Kasumi-1 (cell line): ENCODE measurements at regions not wholly inside any gene's neighbourhood (a gene's known extent, or its start where the extent isn't known, plus 50 kb on each side); places are given as distances from the start of the nearest gene placed in this dataset.

Experiments used
- DNase-seq, 2 experiments: peaks; one replicate each; lab custom pipeline; 2025; lab: John Stamatoyannopoulos, UW

- DNase-seq: no peak
These were observed 345.4 kb upstream of the EEF2KMT start for GRCh38 chr16:5442986-5443385.

- no peak for DNase-seq
These were observed 344.5 kb upstream of the EEF2KMT start for GRCh38 chr16:5442054-5442453.

DNA sequence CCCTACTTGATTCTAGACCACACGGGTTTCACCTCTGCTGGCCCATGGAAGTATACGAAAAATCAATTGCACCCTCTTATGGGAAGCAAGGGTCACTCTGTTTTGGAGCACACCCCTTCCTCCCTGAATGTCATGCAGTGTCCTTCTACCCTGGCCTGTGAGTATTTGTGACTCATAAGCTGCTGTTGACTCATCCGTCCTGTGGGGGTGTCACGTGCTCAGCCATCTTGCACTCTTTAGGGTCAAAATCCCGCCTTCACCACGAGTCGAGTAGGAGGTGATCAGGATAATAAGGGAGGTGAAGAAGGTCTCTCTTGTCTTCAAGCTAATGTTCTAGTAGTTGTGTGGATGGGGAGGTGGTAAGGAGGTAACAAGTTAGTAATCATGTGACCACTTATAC lies 341.0 kb upstream of the EEF2KMT start:
- no peak for DNase-seq

DNA sequence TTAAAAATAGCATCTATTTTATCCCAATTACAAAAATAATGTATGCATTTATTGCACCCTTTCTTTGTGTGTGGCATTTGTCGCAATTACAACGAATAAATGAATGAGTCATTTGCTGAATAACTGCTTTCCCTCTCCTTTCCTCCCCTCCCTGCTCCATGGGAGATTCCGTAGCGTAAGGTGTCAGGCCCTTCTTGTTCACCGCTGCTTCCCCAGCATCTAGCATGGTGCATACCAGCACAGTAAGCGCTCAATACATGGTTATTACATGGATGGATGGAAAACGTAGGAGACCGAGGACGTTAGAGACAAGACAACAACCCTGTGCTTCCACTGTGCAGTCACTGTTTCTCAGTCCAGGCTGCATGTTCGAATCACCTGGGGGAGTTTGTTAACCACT lies 336.0 kb upstream of the EEF2KMT start:
- DNase-seq: no peak

DNA sequence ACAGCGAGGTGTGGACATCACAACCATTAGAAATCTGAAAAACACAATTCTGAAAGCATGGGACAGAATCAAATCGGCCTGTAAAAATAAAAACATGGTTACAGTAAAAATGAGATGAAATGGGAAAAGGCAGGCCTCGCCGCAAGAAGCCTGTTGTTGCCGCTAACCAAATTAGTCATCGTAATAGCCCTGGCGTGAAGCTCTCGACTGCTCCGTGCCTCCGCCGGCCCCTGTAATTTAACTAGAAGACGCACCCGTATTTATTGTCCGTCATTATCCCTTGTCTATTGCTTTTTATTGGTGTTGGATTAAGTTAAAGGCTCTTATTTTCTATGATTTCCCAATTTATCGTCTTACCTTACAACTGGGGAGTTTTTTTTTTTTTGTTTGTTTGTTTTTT lies 334.6 kb upstream of the EEF2KMT start:
- no peak for DNase-seq

DNA sequence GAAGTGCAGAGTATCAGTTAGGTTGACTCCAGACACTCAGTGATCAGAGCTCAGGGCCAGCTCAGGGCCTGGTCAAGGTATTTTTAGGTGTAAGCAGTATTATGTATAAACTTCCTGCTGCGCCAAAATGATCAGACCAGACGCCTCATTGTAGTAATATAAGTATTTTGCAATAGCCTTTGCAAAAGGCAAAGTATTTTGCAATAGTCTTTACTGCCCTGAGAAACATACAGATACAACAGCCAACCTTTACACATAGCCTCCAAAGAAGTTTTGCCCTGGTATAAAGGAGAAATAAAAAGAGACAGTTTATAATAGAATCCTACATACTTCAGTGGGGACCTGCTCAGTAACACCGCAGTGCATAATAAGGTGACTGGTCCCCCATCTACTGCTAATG lies 333.0 kb upstream of the EEF2KMT start:
- no peak for DNase-seq

- no peak for DNase-seq
These were observed 331.3 kb upstream of the EEF2KMT start for GRCh38 chr16:5428932-5429331.

GRCh38 chr16:5427571-5427970 lies 330.0 kb upstream of the EEF2KMT start:
- DNase-seq: no peak

DNA sequence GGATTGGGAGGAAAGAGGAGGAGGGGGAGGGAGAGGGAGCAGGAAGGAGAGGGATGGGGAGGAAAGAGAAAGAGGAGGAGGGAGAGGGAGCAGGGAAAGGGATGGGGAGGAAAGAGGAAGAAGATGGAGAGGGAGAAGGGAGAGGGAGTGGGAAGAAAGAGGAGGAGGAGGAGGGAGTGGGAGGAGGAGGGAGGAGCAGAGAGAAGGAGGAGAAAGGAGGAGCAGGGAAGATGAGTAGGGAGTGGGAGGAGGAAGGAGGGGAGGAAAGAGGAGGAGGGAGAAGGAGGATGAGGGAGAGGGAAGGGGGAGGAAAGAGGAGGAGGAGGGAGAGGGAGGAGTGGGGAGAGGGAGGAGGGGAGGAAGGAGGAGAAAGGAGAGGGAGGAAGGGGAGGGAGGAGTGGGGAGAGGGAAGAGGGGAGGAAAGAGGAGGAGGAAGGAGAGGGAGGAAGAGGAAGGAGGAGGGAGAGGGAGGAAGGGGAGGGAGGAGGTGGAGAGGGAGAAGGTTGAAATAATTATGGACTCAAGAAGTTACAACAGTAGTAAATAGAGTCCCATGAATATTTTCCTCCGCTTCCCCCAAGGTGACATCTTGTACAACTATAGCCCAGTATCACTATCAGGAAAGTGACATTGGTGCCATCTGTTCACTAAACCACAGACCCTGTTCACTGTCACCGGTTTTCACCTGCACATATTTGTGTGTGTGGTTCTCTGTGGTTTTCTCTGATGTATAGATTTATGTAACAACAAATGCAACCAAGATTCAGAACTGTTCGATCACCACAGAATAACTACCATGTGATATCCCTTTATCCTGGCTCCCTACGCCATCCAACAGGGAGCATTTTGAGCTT lies 325.3 kb upstream of the EEF2KMT start:
- no peak for DNase-seq

DNA sequence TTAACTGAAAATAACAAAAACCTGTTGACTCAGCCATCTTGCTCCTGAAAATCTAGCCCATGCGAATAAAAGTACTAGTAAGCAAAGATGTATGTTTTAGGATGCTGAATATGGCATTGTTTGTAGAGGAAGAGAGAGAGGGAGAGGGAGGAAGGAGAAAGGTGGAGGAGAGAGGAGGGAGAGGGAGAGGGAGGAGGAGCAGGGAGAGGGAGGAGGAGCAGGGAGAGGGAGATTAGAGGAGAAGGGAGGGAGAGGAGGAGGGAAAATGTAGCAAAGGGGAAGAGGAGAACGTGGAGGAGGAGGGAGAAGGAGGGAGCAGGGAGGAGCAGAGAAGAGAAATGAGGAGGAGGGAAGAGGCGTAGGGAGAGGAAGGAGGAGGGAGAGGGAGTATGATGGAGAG lies 324.5 kb upstream of the EEF2KMT start:
- DNase-seq: no peak

DNA sequence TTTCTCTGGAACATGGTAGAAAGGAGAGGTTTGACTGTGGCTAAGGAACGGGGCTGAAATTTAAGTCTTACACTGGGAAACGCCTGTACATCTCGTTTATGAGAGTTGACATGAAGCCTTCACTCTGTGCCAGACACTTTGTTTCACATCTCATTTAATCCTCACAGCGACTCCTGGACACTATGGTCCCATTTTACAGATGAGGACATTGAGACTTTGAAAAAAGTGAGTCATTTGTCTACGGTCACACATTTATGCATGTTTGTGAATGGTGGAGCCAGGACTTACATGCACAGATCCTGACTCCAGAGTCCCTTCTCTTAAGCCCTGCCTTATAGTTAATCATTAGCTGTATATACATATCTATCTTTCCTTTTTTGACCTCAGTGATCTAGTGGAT lies 318.4 kb upstream of the EEF2KMT start:
- no peak for DNase-seq

DNA sequence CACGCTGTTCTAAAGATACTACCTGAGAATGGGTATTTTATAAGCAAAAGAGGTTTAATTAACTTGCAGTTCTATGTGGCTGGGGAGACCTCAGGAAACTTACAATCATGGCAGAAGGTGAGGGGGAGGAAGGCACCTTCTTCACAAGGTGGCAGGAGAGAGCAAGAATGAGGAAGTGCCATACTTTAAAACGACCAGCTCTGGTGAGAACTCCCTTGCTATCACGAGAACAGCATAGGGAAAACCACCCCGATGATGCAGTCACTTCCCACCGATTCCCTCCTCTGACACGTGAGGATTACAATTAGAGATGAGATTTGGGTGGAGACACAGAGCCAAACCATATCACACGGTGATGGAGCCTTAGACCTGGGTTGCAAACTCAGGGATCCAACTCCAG lies 317.5 kb upstream of the EEF2KMT start:
- DNase-seq: no peak

DNA sequence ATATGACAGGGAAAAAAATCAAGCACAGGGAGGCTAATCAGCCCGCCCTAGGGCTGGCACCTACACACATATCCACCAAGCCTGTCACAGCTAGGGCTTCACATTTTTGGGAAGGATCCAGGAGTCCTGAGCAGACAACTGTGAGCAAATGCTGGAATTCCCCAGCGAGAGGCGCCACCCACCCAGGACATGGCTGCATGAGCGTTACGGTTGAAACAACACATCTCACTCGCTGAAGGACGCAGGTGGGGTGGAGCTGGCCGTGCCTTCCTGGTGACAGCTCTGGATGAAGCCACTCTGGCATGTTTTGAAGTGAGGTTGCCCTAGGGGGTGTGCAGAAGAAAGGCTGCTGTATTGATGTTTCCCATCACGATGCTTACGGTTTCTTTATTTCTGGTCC lies 315.1 kb upstream of the EEF2KMT start:
- DNase-seq: no peak

GRCh38 chr16:5398203-5398602 lies 300.6 kb upstream of the EEF2KMT start:
- no peak for DNase-seq

DNA sequence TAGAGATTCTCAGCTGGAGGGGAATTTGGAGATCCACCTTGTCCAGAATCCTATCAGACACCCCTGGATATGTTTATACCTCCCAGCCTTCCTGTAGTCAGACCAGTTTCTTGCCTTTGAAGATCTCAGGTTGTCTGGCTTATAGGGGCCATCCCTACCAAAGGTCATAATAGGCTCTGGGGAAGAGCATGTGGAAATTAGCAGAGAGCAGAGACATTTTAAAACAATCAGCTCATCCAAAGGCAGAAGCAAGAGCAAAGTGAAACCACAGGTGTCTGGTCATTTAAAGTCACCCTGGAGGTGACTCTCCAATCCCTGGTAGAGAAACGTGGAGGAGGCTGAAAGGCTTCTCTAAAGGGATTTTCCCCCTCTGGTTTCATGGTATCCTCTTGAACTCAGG lies 299.3 kb upstream of the EEF2KMT start:
- DNase-seq: no peak

DNA sequence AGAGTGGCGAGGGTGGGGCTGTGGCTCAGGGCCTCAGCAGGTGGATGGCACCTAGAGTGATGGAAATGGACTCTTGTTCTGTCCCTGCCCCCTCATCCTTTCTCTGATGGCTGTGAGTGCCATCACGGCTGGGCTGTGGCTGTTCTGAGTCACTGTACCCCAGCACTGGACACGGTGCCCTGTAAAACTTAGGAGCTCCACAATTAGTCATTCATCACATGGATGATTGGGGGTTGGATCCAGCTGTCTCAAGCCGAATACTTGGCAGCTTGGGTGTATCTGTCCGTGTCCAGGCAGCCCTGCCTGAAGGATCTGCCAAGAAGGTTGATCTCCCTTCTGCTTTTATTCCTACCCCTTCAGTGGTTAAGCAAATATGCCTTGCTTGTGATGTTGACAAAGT lies 295.5 kb upstream of the EEF2KMT start:
- DNase-seq: no peak

DNA sequence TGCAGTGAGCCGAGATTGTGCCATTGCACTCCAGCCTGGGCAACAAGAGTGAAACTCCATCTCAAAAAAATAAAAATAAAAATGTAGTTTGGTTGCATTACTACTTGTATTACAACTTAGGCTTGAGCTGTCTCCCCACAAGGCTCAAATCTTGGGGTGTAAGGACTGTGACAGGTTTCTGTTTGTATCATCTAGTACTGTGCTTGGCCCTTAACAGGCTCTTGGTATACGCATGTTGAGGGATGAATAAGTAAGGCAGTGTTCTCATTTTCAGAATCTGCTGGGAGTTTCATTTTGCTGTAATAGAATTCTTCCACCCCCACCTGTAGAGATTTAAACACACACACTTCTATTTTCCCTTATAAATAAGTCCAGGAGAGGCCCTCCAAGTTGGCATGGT lies 289.4 kb upstream of the EEF2KMT start:
- DNase-seq: no peak

DNA sequence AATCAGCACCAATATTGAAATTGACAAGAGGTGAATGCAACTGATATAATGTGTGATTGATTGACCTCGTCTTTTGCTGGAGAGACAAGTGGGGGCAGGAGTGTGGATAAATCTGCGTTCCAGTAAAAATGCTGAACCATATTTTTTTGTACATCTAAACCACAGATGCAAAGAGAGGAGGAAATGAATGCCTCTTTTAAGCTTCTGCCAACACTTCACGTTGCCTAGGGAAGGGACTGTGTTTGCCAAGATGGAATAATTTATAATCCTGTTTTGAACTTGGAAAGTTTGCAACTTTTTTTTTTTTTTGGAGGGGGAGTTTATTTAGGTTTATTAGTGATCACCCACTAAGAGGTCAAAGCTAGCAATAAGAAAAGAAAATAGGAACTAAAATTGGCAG lies 288.2 kb upstream of the EEF2KMT start:
- DNase-seq: no peak

- no peak for DNase-seq
These were observed 287.5 kb upstream of the EEF2KMT start for GRCh38 chr16:5385115-5385514.

DNA sequence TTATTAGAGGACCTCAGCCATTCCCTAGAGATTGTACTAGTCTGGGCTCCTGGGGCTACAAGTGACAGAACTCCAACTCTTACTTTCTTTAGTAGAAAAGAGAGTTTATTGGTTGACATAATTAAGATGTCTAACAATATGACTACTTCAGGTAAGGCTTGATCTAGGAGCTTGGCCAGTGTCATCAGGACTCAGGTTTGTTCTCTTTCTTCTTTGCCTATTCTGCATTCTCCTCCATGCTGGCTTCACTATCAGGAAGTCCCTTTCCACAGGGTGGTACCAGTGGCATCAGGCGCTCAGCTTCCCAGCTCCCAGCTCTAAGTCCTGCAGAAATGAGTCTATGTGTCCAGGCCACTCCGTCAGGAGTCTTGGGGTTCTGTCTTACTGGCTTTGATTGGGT lies 286.1 kb upstream of the EEF2KMT start:
- no peak for DNase-seq

DNA sequence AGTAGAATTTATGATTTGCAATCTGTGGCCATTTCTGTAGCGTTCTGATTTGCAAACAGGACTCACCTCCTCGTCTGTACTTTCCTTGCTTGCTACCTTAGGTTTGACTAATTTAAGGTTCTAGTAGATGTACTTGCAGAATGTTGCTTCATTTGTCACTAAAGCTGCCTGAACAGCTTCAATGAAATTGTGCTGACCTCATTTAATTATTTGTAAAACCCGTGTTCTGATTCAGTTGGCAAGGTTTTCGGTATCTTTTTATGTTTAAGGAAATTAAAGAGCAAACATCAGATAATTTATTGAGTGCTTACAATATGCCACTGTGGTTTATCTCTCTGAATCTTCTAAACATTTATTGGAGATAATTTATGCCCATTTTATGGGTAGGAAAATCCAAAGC lies 284.9 kb upstream of the EEF2KMT start:
- no peak for DNase-seq

GRCh38 chr16:5381481-5381880 lies 283.9 kb upstream of the EEF2KMT start:
- no peak for DNase-seq

DNA sequence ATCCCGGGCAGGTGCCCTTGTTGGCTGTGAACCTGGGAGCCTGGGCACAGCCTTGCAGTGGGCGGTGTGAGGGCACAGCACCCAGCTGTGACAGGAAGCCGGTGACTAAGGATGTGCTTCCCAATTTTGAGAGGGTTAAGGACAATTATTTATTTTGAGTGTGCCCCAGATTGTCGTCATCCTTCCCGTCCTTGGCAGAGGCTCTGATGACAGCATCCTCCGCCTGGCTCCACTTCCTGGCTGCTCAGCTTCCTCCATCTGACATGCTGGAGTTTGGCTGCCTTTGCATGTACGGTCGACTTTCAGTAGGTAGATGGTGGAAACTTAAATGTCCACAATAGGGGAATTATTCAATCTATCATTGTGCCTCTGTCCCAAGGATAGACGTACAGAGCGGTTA lies 282.4 kb upstream of the EEF2KMT start:
- no peak for DNase-seq

- DNase-seq: no peak
These were observed 280.9 kb upstream of the EEF2KMT start for GRCh38 chr16:5378531-5378930.
